ENCODE measurements at regions not wholly inside any gene's neighbourhood (a gene's known extent, or its start where the extent isn't known, plus 50 kb on each side); places are given as distances from the start of the nearest gene placed in this dataset.

- Histone ChIP-seq H3K27ac (ENCODE audit: low read length) (no peak overlapping the region), H3K9ac (ENCODE audit: low read length in 2 of 2) (no peak overlapping the region), H3K4me3 (ENCODE audit: low read length in 2 of 2) (no peak overlapping the region), H3K9me3 (ENCODE audit: control insufficient read depth in 2 of 2, low read length in 2 of 2) (no peaks in the 10 kb centered on the region), H3K36me3 (ENCODE audit: control insufficient read depth in 2 of 2, insufficient read depth in 2 of 2, low read length in 2 of 2) (no peaks in the 10 kb centered on the region), H3K27me3 (ENCODE audit: control insufficient read depth in 1 of 2, insufficient read depth in 2 of 2, low read length in 2 of 2) (no peaks in the 10 kb centered on the region), H3K4me1 (ENCODE audit: control insufficient read depth, insufficient read depth, low read length) (no peaks in the 10 kb centered on the region)
Measured at GRCh38 chr6:68317366-68317765, 317.7 kb upstream of the ADGRB3 start.

GRCh38 chr6:68313911-68314310 lies 321.2 kb upstream of the ADGRB3 start:
- no peak overlapping the region for H3K4me3 ChIP-seq (ENCODE audit: low read length in 2 of 2)
- no peaks in the 10 kb centered on the region for H3K4me1 ChIP-seq (ENCODE audit: control insufficient read depth, insufficient read depth, low read length)
- H3K36me3 ChIP-seq (ENCODE audit: control insufficient read depth in 2 of 2, insufficient read depth in 2 of 2, low read length in 2 of 2) = no peaks in the 10 kb centered on the region
- H3K9ac ChIP-seq (ENCODE audit: low read length in 2 of 2) = no peak overlapping the region
- no peaks in the 10 kb centered on the region for H3K9me3 ChIP-seq (ENCODE audit: control insufficient read depth in 2 of 2, low read length in 2 of 2)
- no peaks in the 10 kb centered on the region for H3K27me3 ChIP-seq (ENCODE audit: control insufficient read depth in 1 of 2, insufficient read depth in 2 of 2, low read length in 2 of 2)
- no peak overlapping the region for H3K27ac ChIP-seq (ENCODE audit: low read length)

GRCh38 chr6:68307301-68307700 lies 327.8 kb upstream of the ADGRB3 start:
- H3K4me3 ChIP-seq (ENCODE audit: low read length in 2 of 2) = no peak overlapping the region
- H3K4me1 ChIP-seq (ENCODE audit: control insufficient read depth, insufficient read depth, low read length) = no peaks in the 10 kb centered on the region
- H3K9me3 ChIP-seq (ENCODE audit: control insufficient read depth in 2 of 2, low read length in 2 of 2) = no peaks in the 10 kb centered on the region
- H3K27ac ChIP-seq (ENCODE audit: low read length) = no peak overlapping the region
- H3K9ac ChIP-seq (ENCODE audit: low read length in 2 of 2) = no peak overlapping the region
- no peaks in the 10 kb centered on the region for H3K36me3 ChIP-seq (ENCODE audit: control insufficient read depth in 2 of 2, insufficient read depth in 2 of 2, low read length in 2 of 2)
- no peaks in the 10 kb centered on the region for H3K27me3 ChIP-seq (ENCODE audit: control insufficient read depth in 1 of 2, insufficient read depth in 2 of 2, low read length in 2 of 2)

DNA sequence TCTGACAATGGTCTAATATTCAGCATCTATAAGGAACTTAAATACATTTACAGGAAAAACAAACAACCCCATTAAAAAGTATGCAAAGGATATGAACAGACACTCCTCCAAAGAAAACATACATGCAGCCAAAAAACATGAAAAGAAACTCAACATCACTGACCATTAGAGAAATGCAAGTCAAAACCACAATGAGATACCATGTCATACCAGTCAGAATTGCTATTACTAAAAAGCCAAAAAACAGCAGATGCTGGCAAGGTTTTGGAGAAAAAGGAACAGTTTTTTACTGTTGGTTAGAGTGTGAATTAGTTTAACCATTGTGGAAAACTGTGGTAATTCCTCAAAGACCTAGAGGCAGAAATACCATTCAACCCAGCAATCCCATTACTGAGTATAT lies 339.0 kb upstream of the ADGRB3 start:
- H3K27ac ChIP-seq (ENCODE audit: low read length) = no peak overlapping the region
- no peak overlapping the region for H3K4me3 ChIP-seq (ENCODE audit: low read length in 2 of 2)
- H3K9ac ChIP-seq (ENCODE audit: low read length in 2 of 2) = no peak overlapping the region
- no peaks in the 10 kb centered on the region for H3K9me3 ChIP-seq (ENCODE audit: control insufficient read depth in 2 of 2, low read length in 2 of 2)
- H3K4me1 ChIP-seq (ENCODE audit: control insufficient read depth, insufficient read depth, low read length) = no peaks in the 10 kb centered on the region
- H3K36me3 ChIP-seq (ENCODE audit: control insufficient read depth in 2 of 2, insufficient read depth in 2 of 2, low read length in 2 of 2) = no peaks in the 10 kb centered on the region
- H3K27me3 ChIP-seq (ENCODE audit: control insufficient read depth in 1 of 2, insufficient read depth in 2 of 2, low read length in 2 of 2) = no peaks in the 10 kb centered on the region

DNA sequence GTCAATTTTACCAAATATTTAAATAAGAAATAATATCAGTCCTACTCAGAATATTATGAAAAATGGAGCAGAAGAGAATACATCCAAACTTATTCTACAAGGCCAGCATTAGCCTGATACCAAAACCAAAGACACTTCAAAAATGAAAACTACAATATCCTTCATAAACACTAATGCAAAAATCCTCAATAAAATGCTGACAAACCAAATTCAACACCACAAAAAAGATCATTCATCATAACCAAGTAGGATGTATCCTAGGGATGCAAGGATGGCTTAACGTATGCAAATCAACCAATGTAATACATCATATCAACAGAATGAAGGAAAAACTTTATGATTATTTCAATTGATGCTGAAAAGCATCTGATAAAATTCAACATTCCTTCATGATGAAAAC lies 352.4 kb upstream of the ADGRB3 start:
- no peaks in the 10 kb centered on the region for H3K4me1 ChIP-seq (ENCODE audit: control insufficient read depth, insufficient read depth, low read length)
- H3K36me3 ChIP-seq (ENCODE audit: control insufficient read depth in 2 of 2, insufficient read depth in 2 of 2, low read length in 2 of 2) = no peaks in the 10 kb centered on the region
- H3K27me3 ChIP-seq (ENCODE audit: control insufficient read depth in 1 of 2, insufficient read depth in 2 of 2, low read length in 2 of 2) = no peaks in the 10 kb centered on the region
- H3K9me3 ChIP-seq (ENCODE audit: control insufficient read depth in 2 of 2, low read length in 2 of 2) = peaks cover 0 to 3% of the 10 kb centered on the region in 2 donors
- no peak overlapping the region for H3K9ac ChIP-seq (ENCODE audit: low read length in 2 of 2)
- H3K27ac ChIP-seq (ENCODE audit: low read length) = no peak overlapping the region
- H3K4me3 ChIP-seq (ENCODE audit: low read length in 2 of 2) = no peak overlapping the region

DNA sequence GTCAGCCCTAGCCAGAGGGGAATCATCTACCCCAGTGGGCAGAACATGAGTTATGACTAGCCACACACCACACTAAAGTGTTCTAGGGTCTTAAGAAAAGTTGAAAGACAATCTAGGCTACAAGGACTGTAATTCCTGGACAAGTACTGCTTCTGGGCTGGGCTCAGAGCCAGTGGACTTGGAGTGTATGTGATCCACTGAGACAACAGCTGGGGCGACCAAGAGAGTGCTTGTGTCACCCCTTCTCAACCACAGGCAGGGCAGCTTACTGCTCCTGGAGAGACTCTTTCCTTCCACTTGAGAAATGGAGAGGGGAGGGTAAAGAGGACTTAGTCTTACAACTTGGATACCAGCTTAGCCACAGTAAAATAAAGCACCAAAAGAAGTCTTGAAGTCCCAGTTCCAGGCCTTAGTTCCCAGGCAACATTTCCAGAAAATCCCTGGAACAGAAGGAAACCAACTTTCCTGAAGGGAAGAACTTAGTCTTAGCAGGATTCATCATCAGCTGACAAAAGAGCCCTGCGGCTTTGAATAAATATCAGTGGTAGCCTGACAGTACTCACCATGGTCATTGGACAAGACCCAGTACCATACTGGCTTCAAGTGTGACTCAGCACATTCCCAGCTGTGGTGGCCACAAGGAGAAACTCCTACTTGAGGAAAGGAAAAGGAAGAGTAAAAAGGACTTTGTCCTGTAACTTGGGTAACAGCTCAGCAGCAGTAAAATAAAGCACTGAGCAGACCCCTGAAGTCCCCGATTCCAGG lies 355.1 kb upstream of the ADGRB3 start:
- Histone ChIP-seq H3K4me3 (ENCODE audit: low read length in 2 of 2) (no peak overlapping the region), H3K27me3 (ENCODE audit: control insufficient read depth in 1 of 2, insufficient read depth in 2 of 2, low read length in 2 of 2) (no peaks in the 10 kb centered on the region), H3K9me3 (ENCODE audit: control insufficient read depth in 2 of 2, low read length in 2 of 2) (peaks cover 0 to 3% of the 10 kb centered on the region in 2 donors), H3K9ac (ENCODE audit: low read length in 2 of 2) (no peak overlapping the region), H3K27ac (ENCODE audit: low read length) (no peak overlapping the region), H3K4me1 (ENCODE audit: control insufficient read depth, insufficient read depth, low read length) (no peaks in the 10 kb centered on the region), H3K36me3 (ENCODE audit: control insufficient read depth in 2 of 2, insufficient read depth in 2 of 2, low read length in 2 of 2) (no peaks in the 10 kb centered on the region)

DNA sequence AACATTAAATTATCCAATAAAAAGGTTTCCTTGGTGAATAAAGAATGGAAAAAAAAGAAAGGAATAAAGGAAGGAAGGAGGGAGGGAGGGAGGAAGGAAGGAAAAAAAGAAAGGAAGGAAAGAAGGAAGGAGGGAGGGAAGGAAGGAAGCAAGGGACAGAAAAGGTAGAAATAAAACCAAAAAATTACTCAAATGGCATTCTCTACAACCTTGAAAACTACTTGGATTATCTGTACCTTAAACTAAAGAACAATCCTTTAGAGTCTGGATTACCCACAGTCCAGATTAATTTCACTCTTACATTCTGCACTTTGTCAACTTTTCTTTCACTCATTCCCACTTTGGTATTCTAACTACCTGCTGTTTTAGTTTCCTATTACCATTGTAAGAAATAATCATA lies 361.8 kb upstream of the ADGRB3 start:
- Histone ChIP-seq H3K27me3 (ENCODE audit: control insufficient read depth in 1 of 2, insufficient read depth in 2 of 2, low read length in 2 of 2) (no peaks in the 10 kb centered on the region), H3K9ac (ENCODE audit: low read length in 2 of 2) (no peak overlapping the region), H3K9me3 (ENCODE audit: control insufficient read depth in 2 of 2, low read length in 2 of 2) (no peaks in the 10 kb centered on the region), H3K4me3 (ENCODE audit: low read length in 2 of 2) (no peak overlapping the region), H3K4me1 (ENCODE audit: control insufficient read depth, insufficient read depth, low read length) (no peaks in the 10 kb centered on the region), H3K27ac (ENCODE audit: low read length) (no peak overlapping the region), H3K36me3 (ENCODE audit: control insufficient read depth in 2 of 2, insufficient read depth in 2 of 2, low read length in 2 of 2) (no peaks in the 10 kb centered on the region)

DNA sequence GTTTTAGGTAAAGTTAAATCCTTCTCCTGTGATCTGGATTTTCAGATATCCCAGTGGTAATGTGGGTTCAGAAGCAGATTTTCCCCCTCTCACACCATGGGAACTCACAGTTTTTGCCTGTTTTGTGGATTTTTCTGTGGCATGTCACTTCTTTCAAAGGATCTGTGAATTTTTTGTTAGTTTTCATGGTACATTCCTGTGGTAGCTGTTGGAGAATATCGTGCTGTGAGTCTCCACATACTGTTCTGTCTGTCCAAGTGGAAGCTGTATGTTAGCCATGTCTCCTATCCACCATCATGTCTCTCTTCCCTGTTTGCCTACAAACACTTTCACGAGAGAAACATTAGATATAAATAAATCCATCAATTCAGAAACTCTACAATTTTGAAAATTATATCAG lies 378.7 kb upstream of the ADGRB3 start:
- no peak overlapping the region for H3K27ac ChIP-seq (ENCODE audit: low read length)
- H3K4me1 ChIP-seq (ENCODE audit: control insufficient read depth, insufficient read depth, low read length) = no peaks in the 10 kb centered on the region
- no peaks in the 10 kb centered on the region for H3K27me3 ChIP-seq (ENCODE audit: control insufficient read depth in 1 of 2, insufficient read depth in 2 of 2, low read length in 2 of 2)
- no peaks in the 10 kb centered on the region for H3K36me3 ChIP-seq (ENCODE audit: control insufficient read depth in 2 of 2, insufficient read depth in 2 of 2, low read length in 2 of 2)
- no peak overlapping the region for H3K9ac ChIP-seq (ENCODE audit: low read length in 2 of 2)
- no peak overlapping the region for H3K4me3 ChIP-seq (ENCODE audit: low read length in 2 of 2)
- peaks cover 0 to 4% of the 10 kb centered on the region in 2 donors for H3K9me3 ChIP-seq (ENCODE audit: control insufficient read depth in 2 of 2, low read length in 2 of 2)

DNA sequence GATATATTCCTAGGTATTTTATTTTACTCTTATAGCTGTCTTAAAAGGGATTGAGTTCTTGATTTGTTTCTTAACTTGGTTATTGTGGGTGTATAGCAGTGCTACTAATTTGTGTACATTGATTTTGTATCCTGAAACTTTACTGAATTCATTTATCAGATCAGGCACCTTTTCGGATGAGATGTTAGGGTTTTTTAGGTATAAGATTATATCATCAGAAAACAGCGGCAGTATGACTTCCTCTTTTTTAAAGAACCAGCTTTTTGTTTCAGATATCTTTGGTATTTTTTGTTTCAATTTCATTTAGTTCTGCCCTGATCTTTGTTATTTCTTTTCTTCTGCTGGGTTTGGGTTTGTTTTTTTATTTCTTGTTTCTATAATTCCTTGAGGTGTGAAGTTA lies 382.4 kb upstream of the ADGRB3 start:
- H3K27me3 ChIP-seq (ENCODE audit: control insufficient read depth in 1 of 2, insufficient read depth in 2 of 2, low read length in 2 of 2) = no peaks in the 10 kb centered on the region
- H3K4me1 ChIP-seq (ENCODE audit: control insufficient read depth, insufficient read depth, low read length) = no peaks in the 10 kb centered on the region
- no peak overlapping the region for H3K4me3 ChIP-seq (ENCODE audit: low read length in 2 of 2)
- no peak overlapping the region for H3K9ac ChIP-seq (ENCODE audit: low read length in 2 of 2)
- no peak overlapping the region for H3K27ac ChIP-seq (ENCODE audit: low read length)
- H3K9me3 ChIP-seq (ENCODE audit: control insufficient read depth in 2 of 2, low read length in 2 of 2) = peaks cover 0 to 4% of the 10 kb centered on the region in 2 donors
- no peaks in the 10 kb centered on the region for H3K36me3 ChIP-seq (ENCODE audit: control insufficient read depth in 2 of 2, insufficient read depth in 2 of 2, low read length in 2 of 2)

DNA sequence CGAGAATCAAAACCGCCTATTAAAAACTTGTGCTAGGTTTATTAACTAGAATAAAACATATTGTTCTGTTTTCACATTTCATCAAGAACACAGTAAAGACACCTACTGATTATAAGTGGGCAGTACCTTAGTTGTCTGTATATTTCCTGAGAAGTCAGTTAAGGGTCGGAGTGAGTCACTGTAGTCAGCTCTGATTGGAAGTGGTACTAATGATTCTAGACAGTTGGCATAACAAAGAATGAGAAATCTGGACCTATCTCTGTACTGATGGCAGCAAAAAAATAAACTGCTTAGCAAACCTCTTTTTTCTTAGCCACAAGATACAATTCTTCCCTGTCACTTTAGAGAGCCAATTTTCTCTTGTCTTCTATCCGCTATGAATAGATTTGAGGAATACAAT lies 387.3 kb upstream of the ADGRB3 start:
- no peaks in the 10 kb centered on the region for H3K9me3 ChIP-seq (ENCODE audit: control insufficient read depth in 2 of 2, low read length in 2 of 2)
- no peak overlapping the region for H3K9ac ChIP-seq (ENCODE audit: low read length in 2 of 2)
- H3K4me1 ChIP-seq (ENCODE audit: control insufficient read depth, insufficient read depth, low read length) = no peaks in the 10 kb centered on the region
- H3K27me3 ChIP-seq (ENCODE audit: control insufficient read depth in 1 of 2, insufficient read depth in 2 of 2, low read length in 2 of 2) = no peaks in the 10 kb centered on the region
- no peak overlapping the region for H3K27ac ChIP-seq (ENCODE audit: low read length)
- H3K4me3 ChIP-seq (ENCODE audit: low read length in 2 of 2) = no peak overlapping the region
- H3K36me3 ChIP-seq (ENCODE audit: control insufficient read depth in 2 of 2, insufficient read depth in 2 of 2, low read length in 2 of 2) = no peaks in the 10 kb centered on the region

DNA sequence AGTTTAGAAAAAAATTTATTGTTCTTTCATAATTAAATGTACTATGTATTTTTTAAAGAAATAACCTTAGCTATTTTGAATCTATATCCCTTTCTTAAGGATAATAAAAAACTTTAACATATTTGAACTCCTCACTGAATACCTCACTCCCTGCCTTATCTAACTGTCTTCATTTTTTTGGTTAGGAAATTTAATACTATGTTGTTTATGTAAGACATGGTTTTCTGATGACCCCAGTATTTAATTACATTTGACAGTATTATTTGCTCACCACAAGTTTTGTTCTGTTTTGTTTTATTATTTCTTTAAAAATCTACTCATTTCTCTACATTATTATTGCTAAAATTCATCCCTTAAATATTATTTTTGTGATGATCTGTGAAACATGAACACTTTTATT lies 394.4 kb upstream of the ADGRB3 start:
- no peak overlapping the region for H3K9ac ChIP-seq (ENCODE audit: low read length in 2 of 2)
- H3K27ac ChIP-seq (ENCODE audit: low read length) = no peak overlapping the region
- H3K36me3 ChIP-seq (ENCODE audit: control insufficient read depth in 2 of 2, insufficient read depth in 2 of 2, low read length in 2 of 2) = no peaks in the 10 kb centered on the region
- no peak overlapping the region for H3K4me3 ChIP-seq (ENCODE audit: low read length in 2 of 2)
- H3K4me1 ChIP-seq (ENCODE audit: control insufficient read depth, insufficient read depth, low read length) = no peaks in the 10 kb centered on the region
- no peaks in the 10 kb centered on the region for H3K9me3 ChIP-seq (ENCODE audit: control insufficient read depth in 2 of 2, low read length in 2 of 2)
- H3K27me3 ChIP-seq (ENCODE audit: control insufficient read depth in 1 of 2, insufficient read depth in 2 of 2, low read length in 2 of 2) = no peaks in the 10 kb centered on the region
